IPS-18a (cell line): ENCODE measurements at regions not wholly inside any gene's neighbourhood (a gene's known extent, or its start where the extent isn't known, plus 50 kb on each side); places are given as distances from the start of the nearest gene placed in this dataset.

Source experiments
- H3K27ac ChIP-seq: one replicate; pipeline ENCODE4 v1.5.1; 2013; ENCODE audit warnings: low read length
- H3K27me3 ChIP-seq: one replicate; pipeline ENCODE4 v1.6.1; 2013; ENCODE audit warnings: mild to moderate bottlenecking, low read length; ENCODE audit not compliant: control insufficient read depth, insufficient read depth
- H3K36me3 ChIP-seq: one replicate; pipeline ENCODE4 v1.6.1; 2013; ENCODE audit warnings: low read depth, low read length; ENCODE audit not compliant: control insufficient read depth
- H3K4me1 ChIP-seq: one replicate; pipeline ENCODE4 v1.6.1; 2013; ENCODE audit warnings: low read depth, low read length; ENCODE audit not compliant: control insufficient read depth
- H3K4me3 ChIP-seq: one replicate; pipeline ENCODE4 v1.5.1; 2013; ENCODE audit warnings: low read length
- H3K9ac ChIP-seq: one replicate; pipeline ENCODE4 v1.6.1; 2013; ENCODE audit warnings: mild to moderate bottlenecking, low read length, moderate library complexity
- H3K9me3 ChIP-seq: one replicate; pipeline ENCODE4 v1.6.1; 2013; ENCODE audit warnings: low read depth, low read length; ENCODE audit not compliant: control insufficient read depth

- H3K36me3 ChIP-seq: no peaks in the 10 kb centered on the region
- no peaks in the 10 kb centered on the region for H3K27me3 ChIP-seq
- H3K27ac ChIP-seq: no peak overlapping the region
- peaks cover 4% of the 10 kb centered on the region for H3K4me1 ChIP-seq
- H3K9ac ChIP-seq: no peak overlapping the region
- no peak overlapping the region for H3K4me3 ChIP-seq
- H3K9me3 ChIP-seq: no peaks in the 10 kb centered on the region
Observed at GRCh38 chr9:108019821-108020220, 530.3 kb upstream of the KLF4 start.

DNA sequence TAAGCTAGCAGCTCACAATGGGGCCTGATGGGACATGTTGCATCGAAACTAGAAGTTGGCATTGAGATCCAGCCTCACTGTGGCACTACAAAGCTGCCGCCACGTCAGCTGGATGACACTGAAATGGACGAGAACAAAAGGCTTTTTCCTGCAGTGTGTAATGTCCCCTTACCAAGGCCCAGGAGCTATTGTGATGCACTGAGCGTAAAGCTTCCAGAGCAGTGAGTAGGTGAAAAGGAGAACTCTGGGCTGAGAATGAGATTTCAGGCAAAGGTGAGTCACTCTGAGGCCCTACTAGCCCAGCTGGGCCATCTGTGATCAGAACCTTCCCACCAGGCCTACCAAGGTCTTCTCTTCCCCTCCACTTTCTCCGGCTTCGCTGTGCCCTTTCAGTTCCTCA, 528.1 kb upstream of the KLF4 start:
- Histone ChIP-seq H3K4me1 (peaks cover 4% of the 10 kb centered on the region), H3K9ac (no peak overlapping the region), H3K36me3 (no peaks in the 10 kb centered on the region), H3K27me3 (no peaks in the 10 kb centered on the region), H3K27ac (no peak overlapping the region), H3K4me3 (no peak overlapping the region), H3K9me3 (no peaks in the 10 kb centered on the region)

DNA sequence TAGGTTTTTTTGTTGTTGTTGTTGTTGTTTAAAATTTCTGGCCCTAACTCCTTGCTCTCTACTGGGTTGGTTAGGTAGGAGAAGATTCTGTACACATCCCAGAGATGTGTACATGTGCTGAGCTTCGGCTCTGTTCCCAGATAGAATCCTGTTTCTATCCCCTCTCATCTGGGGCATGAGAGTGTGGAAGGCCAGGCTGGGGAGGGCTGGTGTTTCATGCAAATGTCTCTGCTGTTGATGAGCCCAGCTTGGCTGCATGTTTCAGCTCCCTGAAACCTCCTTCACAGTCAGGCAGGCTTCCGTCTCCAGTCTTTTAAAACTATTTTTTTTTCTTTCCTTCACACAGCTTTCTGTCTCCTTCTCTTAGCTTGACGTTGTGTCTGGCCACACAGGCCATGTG, 526.9 kb upstream of the KLF4 start:
- H3K9ac ChIP-seq: no peak overlapping the region
- no peaks in the 10 kb centered on the region for H3K27me3 ChIP-seq
- H3K36me3 ChIP-seq: no peaks in the 10 kb centered on the region
- no peaks in the 10 kb centered on the region for H3K9me3 ChIP-seq
- H3K4me3 ChIP-seq: no peak overlapping the region
- peaks cover 4% of the 10 kb centered on the region for H3K4me1 ChIP-seq
- H3K27ac ChIP-seq: no peak overlapping the region

DNA sequence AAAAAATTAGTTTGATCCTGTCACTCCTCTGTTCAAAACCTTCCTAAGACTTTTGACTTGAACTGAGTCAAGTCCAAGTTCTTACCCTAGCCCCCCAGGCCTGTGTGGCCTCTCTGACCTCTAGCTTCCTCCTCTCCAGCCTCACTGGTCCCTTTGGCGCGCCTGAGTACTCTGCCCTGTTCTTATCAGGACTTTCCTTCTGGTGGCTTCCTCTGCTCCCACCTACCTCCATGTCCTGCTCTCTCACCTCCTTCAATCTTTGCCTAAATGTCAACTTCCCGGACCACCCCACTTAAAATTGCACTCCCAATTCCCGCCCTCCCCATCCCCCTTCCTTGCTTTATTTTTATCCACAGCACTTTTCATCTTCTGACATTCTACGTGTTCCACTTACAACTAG, 526.1 kb upstream of the KLF4 start:
- Histone ChIP-seq H3K27ac (no peak overlapping the region), H3K4me3 (no peak overlapping the region), H3K4me1 (peaks cover 2% of the 10 kb centered on the region), H3K9me3 (no peaks in the 10 kb centered on the region), H3K27me3 (no peaks in the 10 kb centered on the region), H3K36me3 (no peaks in the 10 kb centered on the region), H3K9ac (no peak overlapping the region)

DNA sequence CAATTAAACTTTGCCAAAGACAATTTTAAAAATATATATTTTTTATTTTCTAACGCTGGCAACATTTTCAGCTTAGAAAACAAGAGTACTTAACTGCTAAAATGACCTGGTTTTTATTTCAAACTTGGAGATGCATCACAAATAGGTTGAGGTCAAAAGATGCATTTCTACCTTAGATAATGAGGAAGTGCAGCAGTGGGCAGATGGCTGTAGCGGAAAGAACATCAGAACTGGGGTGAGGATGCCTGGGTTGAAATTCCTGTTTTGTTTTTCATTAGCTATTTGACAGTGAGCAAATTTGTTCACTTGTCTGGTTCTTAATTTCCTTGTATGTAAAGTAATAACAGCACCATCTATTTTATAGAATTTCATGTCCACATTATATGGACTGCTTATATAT, 524.8 kb upstream of the KLF4 start:
- H3K9me3 ChIP-seq: no peaks in the 10 kb centered on the region
- no peak overlapping the region for H3K27ac ChIP-seq
- H3K27me3 ChIP-seq: no peaks in the 10 kb centered on the region

DNA sequence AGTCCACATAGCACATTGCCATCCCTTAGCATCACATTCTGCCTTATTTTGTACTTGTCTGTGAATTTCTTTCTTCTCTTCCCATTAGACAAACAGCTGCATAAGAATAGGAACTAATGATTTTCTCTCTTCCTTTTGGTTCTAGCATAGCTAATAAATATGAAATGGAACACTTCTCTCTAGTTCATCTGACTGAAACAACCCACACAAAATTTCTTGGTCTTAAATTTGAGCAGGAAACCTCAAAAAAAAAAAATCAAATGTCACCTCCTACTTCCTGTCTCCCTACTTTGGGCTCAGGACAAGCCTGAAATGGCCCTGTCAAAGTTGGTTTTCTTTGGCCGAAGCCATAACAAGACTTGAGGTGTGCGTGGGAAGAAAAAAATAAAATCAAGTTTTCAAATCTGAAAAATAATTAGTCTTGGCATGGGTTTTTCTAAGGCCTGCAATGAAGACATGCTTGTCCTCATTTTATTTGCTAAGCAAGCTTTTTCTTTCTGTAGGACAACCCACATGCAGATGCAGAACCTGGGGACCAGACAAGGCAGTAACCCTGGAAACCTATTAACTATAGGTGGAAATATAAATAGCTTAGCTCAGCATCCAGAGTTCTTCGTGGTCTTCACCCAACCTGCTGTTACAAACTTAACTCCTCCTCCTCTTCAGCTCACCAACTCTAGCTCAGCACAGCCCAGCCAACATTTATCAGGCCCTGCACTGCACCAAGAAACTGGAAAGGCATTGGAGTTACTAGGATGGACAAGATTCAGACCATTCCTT, 523.5 kb upstream of the KLF4 start:
- no peak overlapping the region for H3K9ac ChIP-seq
- H3K9me3 ChIP-seq: no peaks in the 10 kb centered on the region
- no peaks in the 10 kb centered on the region for H3K27me3 ChIP-seq
- no peaks in the 10 kb centered on the region for H3K36me3 ChIP-seq
- no peak overlapping the region for H3K27ac ChIP-seq
- H3K4me1 ChIP-seq: no peaks in the 10 kb centered on the region
- no peak overlapping the region for H3K4me3 ChIP-seq

More for the DNA sequence above, 524.8 kb upstream of the KLF4 start:
- no peaks in the 10 kb centered on the region for H3K36me3 ChIP-seq
- no peak overlapping the region for H3K4me3 ChIP-seq
- no peak overlapping the region for H3K9ac ChIP-seq
- no peaks in the 10 kb centered on the region for H3K4me1 ChIP-seq

GRCh38 chr9:108012405-108012804, 522.8 kb upstream of the KLF4 start:
- Histone ChIP-seq H3K27ac (no peak overlapping the region), H3K4me3 (no peak overlapping the region), H3K9ac (no peak overlapping the region), H3K9me3 (no peaks in the 10 kb centered on the region), H3K27me3 (no peaks in the 10 kb centered on the region), H3K36me3 (no peaks in the 10 kb centered on the region), H3K4me1 (no peaks in the 10 kb centered on the region)

- Histone ChIP-seq H3K9ac (no peak overlapping the region), H3K27me3 (no peaks in the 10 kb centered on the region), H3K9me3 (no peaks in the 10 kb centered on the region), H3K4me3 (no peak overlapping the region), H3K4me1 (no peaks in the 10 kb centered on the region), H3K36me3 (no peaks in the 10 kb centered on the region), H3K27ac (no peak overlapping the region)
Observed at GRCh38 chr9:108003526-108003925, 514.0 kb upstream of the KLF4 start.

- Histone ChIP-seq H3K9ac (no peak overlapping the region), H3K36me3 (no peaks in the 10 kb centered on the region), H3K9me3 (no peaks in the 10 kb centered on the region), H3K27me3 (no peaks in the 10 kb centered on the region), H3K4me3 (no peak overlapping the region), H3K4me1 (no peaks in the 10 kb centered on the region), H3K27ac (no peak overlapping the region)
Observed at GRCh38 chr9:108002371-108002956, 512.9 kb upstream of the KLF4 start.

GRCh38 chr9:108001237-108001636, 511.7 kb upstream of the KLF4 start:
- Histone ChIP-seq H3K27ac (no peak overlapping the region), H3K4me3 (no peak overlapping the region), H3K9me3 (no peaks in the 10 kb centered on the region), H3K27me3 (no peaks in the 10 kb centered on the region), H3K9ac (no peak overlapping the region), H3K4me1 (no peaks in the 10 kb centered on the region), H3K36me3 (no peaks in the 10 kb centered on the region)

- Histone ChIP-seq H3K36me3 (no peaks in the 10 kb centered on the region), H3K9ac (no peak overlapping the region), H3K27me3 (no peaks in the 10 kb centered on the region), H3K4me3 (no peak overlapping the region), H3K4me1 (no peaks in the 10 kb centered on the region), H3K9me3 (no peaks in the 10 kb centered on the region), H3K27ac (no peak overlapping the region)
Observed at GRCh38 chr9:107999890-108000289, 510.3 kb upstream of the KLF4 start.

DNA sequence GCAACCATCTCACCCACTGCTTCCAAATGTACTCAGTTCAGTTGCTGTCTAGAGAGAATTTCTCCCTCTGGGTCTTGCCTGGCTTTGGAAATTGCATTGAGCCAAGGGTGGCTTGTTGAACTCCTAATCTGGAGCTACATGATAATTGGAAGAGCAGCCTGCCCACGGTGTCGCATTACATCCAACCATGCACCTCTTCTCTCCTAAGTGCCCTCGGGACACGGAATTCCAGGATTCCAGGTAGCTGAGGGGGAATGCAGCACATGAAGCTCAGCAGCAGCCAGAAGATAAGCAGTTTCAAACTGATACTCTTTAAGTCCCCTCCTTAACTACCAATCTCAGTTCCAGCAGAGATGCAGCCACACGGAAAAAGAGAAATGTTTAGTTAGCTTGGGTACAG, 509.4 kb upstream of the KLF4 start:
- H3K9ac ChIP-seq: no peak overlapping the region
- H3K4me1 ChIP-seq: no peaks in the 10 kb centered on the region
- no peaks in the 10 kb centered on the region for H3K36me3 ChIP-seq
- no peaks in the 10 kb centered on the region for H3K9me3 ChIP-seq
- no peak overlapping the region for H3K4me3 ChIP-seq
- no peak overlapping the region for H3K27ac ChIP-seq
- no peaks in the 10 kb centered on the region for H3K27me3 ChIP-seq
